Endothelial cell of umbilical vein (primary cell): ENCODE measurements at regions not wholly inside any gene's neighbourhood (a gene's known extent, or its start where the extent isn't known, plus 50 kb on each side); places are given as distances from the start of the nearest gene placed in this dataset.

Experiments
- BruUV-seq: library from RNA; stranded (reverse); fragments of 400-500 nt; replicated peaks from 2 replicates; lab custom pipeline; 2021; lab: Mats Ljungman, UMichigan
- CTCF ChIA-PET: fragments of 300-600, 350-600 bp; sonication (Branson Sonifier 250); formaldehyde crosslinking; loops from one replicate; lab custom pipeline; 2021; ENCODE audit warnings: antibody characterized with exemption, inconsistent platforms; lab: Charles Lee
- POLR2A ChIA-PET: fragments of 300-600, 350-600 bp; sonication (Branson Sonifier 250); formaldehyde crosslinking; loops from one replicate; lab custom pipeline; 2021; ENCODE audit warnings: antibody characterized with exemption, inconsistent platforms; lab: Charles Lee
- DNase-seq: peaks from one replicate; pipeline ENCODE4 v3.0.0-alpha.2; 2011; ENCODE audit warnings: low read depth, low spot score
- FAIRE-seq: peaks from 2 replicates; lab custom pipeline; 2011; peaks lifted over from hg19 to GRCh38; lab: Jason Lieb, UNC
- H2AFZ ChIP-seq: 2 replicates; pipeline ENCODE4 v1.6.0; 2012; ENCODE audit warnings: low read depth, low read length, control low read depth, inconsistent platforms
- H3K27ac ChIP-seq: 2 replicates; pipeline ENCODE4 v1.5.1; 2011; ENCODE audit warnings: low read depth, mild to moderate bottlenecking, control low read depth, low read length, moderate library complexity; ENCODE audit not compliant: insufficient read depth
- H3K27me3 ChIP-seq, 2 experiments: 2 replicates each; pipeline versions ENCODE4 v1.6.0 to v1.6.1; 2011; ENCODE audit warnings: low read length in 2 of 2, mixed read lengths in 1 of 2; ENCODE audit not compliant: control insufficient read depth in 2 of 2, insufficient read depth in 2 of 2
- H3K36me3 ChIP-seq, 2 experiments: 2 replicates in 1 of 2; 3 replicates in 1 of 2; pipeline ENCODE4 v1.5.1; 2011; ENCODE audit warnings: low read length in 2 of 2, mild to moderate bottlenecking in 1 of 2, moderate library complexity in 1 of 2; ENCODE audit not compliant: control insufficient read depth in 2 of 2, insufficient read depth in 2 of 2; ENCODE audit errors: extremely low read depth in 1 of 2
- H3K4me1 ChIP-seq: 3 replicates; pipeline ENCODE4 v1.5.1; 2011; ENCODE audit warnings: mild to moderate bottlenecking, low read length; ENCODE audit not compliant: control insufficient read depth, insufficient read depth; ENCODE audit errors: extremely low read depth
- H3K4me2 ChIP-seq: 2 replicates; pipeline ENCODE4 v1.6.1; 2011; ENCODE audit warnings: low read length, control low read depth, mixed read lengths; ENCODE audit not compliant: insufficient read depth
- H3K4me3 ChIP-seq, 3 experiments: fragments of 200-600 bp in 1 of 3; sonication (generic), shearing (Covaris generic) in 1 of 3; replicated peaks in 1 of 3; 2 replicates each; pipeline ENCODE4 v1.5.1; 2011 to 2016; ENCODE audit warnings: control low read depth in 3 of 3, low read length in 3 of 3, mild to moderate bottlenecking in 2 of 3, inconsistent platforms in 1 of 3, low read depth in 1 of 3, moderate library complexity in 1 of 3; ENCODE audit not compliant: insufficient read depth in 1 of 3
- H3K79me2 ChIP-seq: 2 replicates; pipeline ENCODE4 v1.6.0; 2012; ENCODE audit warnings: low read length, inconsistent platforms; ENCODE audit not compliant: control insufficient read depth, insufficient read depth
- H3K9ac ChIP-seq: replicated peaks from 2 replicates; pipeline ENCODE3; 2011; ENCODE audit warnings: low read length, control low read depth; ENCODE audit not compliant: insufficient read depth; ENCODE audit errors: extremely low read depth
- H3K9me1 ChIP-seq: replicated peaks from 3 replicates; pipeline ENCODE4 v1.6.0; 2011; ENCODE audit warnings: mild to moderate bottlenecking, low read length; ENCODE audit not compliant: control insufficient read depth, insufficient read depth; ENCODE audit errors: extremely low read depth
- H3K9me3 ChIP-seq: replicated peaks from 2 replicates; pipeline ENCODE4 v1.5.1; 2012; ENCODE audit warnings: low read length, inconsistent platforms; ENCODE audit not compliant: control insufficient read depth, insufficient read depth
- H4K20me1 ChIP-seq: replicated peaks from 2 replicates; pipeline ENCODE3; 2011; ENCODE audit warnings: mild to moderate bottlenecking, low read length; ENCODE audit not compliant: control insufficient read depth, insufficient read depth; ENCODE audit errors: extremely low read depth
- CTCF ChIP-seq, 2 donors: IDR thresholded peaks; 1 replicate in 1 of 2; 2 replicates in 1 of 2; pipeline ENCODE4 v1.5.1; 2011; ENCODE audit warnings: low read length in 2 of 2, mild to moderate bottlenecking in 2 of 2, moderate library complexity in 2 of 2, control low read depth in 1 of 2, inconsistent platforms in 1 of 2, low read depth in 1 of 2; ENCODE audit not compliant: insufficient read depth in 1 of 2; ENCODE audit errors: extremely low read depth in 1 of 2
- EZH2 ChIP-seq: IDR thresholded peaks from 2 replicates; pipeline ENCODE4 v1.6.1; 2012; ENCODE audit warnings: borderline replicate concordance, low read depth, mild to moderate bottlenecking, moderate library complexity, low read length, inconsistent platforms; ENCODE audit not compliant: severe bottlenecking
- FOS ChIP-seq: IDR thresholded peaks from 2 replicates; pipeline ENCODE4 v1.6.1; 2011; ENCODE audit warnings: mild to moderate bottlenecking, low read length, moderate library complexity, borderline replicate concordance; ENCODE audit not compliant: insufficient read depth
- GATA2 ChIP-seq: IDR thresholded peaks from 2 replicates; pipeline ENCODE4 v1.7.0; 2011; ENCODE audit warnings: low read depth, mild to moderate bottlenecking, moderate library complexity, mixed read lengths, low read length; ENCODE audit not compliant: insufficient read length, insufficient read depth
- JUN ChIP-seq: IDR thresholded peaks from 2 replicates; pipeline ENCODE4 v1.6.1; 2011; ENCODE audit warnings: borderline replicate concordance, low read depth; ENCODE audit not compliant: insufficient read length, insufficient read depth
- MAX ChIP-seq: IDR thresholded peaks from 2 replicates; pipeline ENCODE4 v1.6.1; 2011; ENCODE audit not compliant: insufficient read depth, insufficient read length
- MYC ChIP-seq: IDR thresholded peaks from one replicate; pipeline ENCODE4 v1.6.1; 2011; ENCODE audit warnings: mild to moderate bottlenecking, low read depth, low read length
- POLR2A ChIP-seq: IDR thresholded peaks from 2 replicates; pipeline ENCODE4 v1.6.1; 2012; ENCODE audit warnings: low read depth, mild to moderate bottlenecking, control low read depth, low read length
- POLR2AphosphoS5 ChIP-seq: IDR thresholded peaks from 2 replicates; pipeline ENCODE4 v1.6.1; 2012; ENCODE audit warnings: low read depth, mild to moderate bottlenecking, control low read depth, low read length, moderate library complexity; ENCODE audit not compliant: insufficient read depth
- dilution Hi-C: fragments of 300-500 bp; cut with MboI; formaldehyde crosslinking; loops from one replicate; pipeline ENCODE4 v1.15.0; 2019; ENCODE audit warnings: low sequenced_read_pairs; ENCODE audit not compliant: extremely low pct_ligation_motif_present
- intact Hi-C: fragments of 100-400 bp; cut with micrococcal nuclease; formaldehyde crosslinking; loops from one replicate; pipeline ENCODE4 v1.10.0; 2022

GRCh38 chr1:5739561-5740078, 252.6 kb downstream of the NPHP4 start:
- DNase-seq (no peak), FAIRE-seq (no peak)
- CTCF ChIA-PET, result no interaction called here

More at GRCh38 chr1:5739561-5740078, 252.6 kb downstream of the NPHP4 start:
- dilution Hi-C loops (no loop called here), intact Hi-C loops (no loop called here)
- POLR2A ChIA-PET, result no interaction called here
- no peak overlapping the region for H3K4me2 ChIP-seq
- BruUV-seq, result no TSS peak
- H3K36me3 ChIP-seq, result no peaks in the 10 kb centered on the region
- H3K27me3 ChIP-seq, result no peaks in the 10 kb centered on the region
- no peaks in the 10 kb centered on the region for H3K9me1 ChIP-seq
- H3K9me3 ChIP-seq, result peaks cover 4% of the 10 kb centered on the region
- no peaks in the 10 kb centered on the region for H4K20me1 ChIP-seq
- H3K79me2 ChIP-seq, result no peaks in the 10 kb centered on the region
- H3K9ac ChIP-seq, result no peak overlapping the region
- TF ChIP-seq POLR2AphosphoS5 (no peak), MAX (no peak), EZH2 (no peak), JUN (no peak), GATA2 (no peak), FOS (no peak), CTCF (IDR thresholded peaks at IDR 0.05; ENCODE audit: extremely low read depth in 1 of 2, insufficient read depth in 1 of 2, low read depth in 1 of 2, low read length in 2 of 2) (no peak), MYC (no peak), POLR2A (no peak)
- no peak overlapping the region for H3K4me3 ChIP-seq
- no peak overlapping the region for H2AFZ ChIP-seq
- no peak overlapping the region for H3K27ac ChIP-seq
- no peaks in the 10 kb centered on the region for H3K4me1 ChIP-seq
